ENCODE measurements at regions not wholly inside any gene's neighbourhood (a gene's known extent, or its start where the extent isn't known, plus 50 kb on each side); places are given as distances from the start of the nearest gene placed in this dataset.
A peak's percentile ranks its signal among the peaks of the same experiment; 100 is the strongest.

DNA sequence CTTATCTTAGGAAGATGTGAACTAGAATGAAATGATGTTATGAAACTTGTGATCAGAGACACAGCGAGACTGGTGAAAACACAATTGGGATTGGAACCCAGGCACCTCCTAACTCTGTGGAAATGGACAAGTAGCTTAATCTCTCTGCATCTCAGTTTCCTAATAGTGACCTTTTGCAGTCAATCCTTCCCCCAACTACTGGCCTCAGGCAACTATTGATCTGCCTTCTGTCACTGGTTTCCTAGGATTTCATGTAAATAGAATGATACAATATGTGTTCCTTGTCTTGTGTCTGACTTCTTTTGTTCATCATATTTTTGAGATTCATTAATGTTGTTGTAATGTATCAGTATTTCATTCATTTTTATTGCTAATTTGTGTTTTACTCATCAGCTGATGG, 341.7 kb downstream of the REEP3 start:
- TF ChIP-seq, protein P1, sequence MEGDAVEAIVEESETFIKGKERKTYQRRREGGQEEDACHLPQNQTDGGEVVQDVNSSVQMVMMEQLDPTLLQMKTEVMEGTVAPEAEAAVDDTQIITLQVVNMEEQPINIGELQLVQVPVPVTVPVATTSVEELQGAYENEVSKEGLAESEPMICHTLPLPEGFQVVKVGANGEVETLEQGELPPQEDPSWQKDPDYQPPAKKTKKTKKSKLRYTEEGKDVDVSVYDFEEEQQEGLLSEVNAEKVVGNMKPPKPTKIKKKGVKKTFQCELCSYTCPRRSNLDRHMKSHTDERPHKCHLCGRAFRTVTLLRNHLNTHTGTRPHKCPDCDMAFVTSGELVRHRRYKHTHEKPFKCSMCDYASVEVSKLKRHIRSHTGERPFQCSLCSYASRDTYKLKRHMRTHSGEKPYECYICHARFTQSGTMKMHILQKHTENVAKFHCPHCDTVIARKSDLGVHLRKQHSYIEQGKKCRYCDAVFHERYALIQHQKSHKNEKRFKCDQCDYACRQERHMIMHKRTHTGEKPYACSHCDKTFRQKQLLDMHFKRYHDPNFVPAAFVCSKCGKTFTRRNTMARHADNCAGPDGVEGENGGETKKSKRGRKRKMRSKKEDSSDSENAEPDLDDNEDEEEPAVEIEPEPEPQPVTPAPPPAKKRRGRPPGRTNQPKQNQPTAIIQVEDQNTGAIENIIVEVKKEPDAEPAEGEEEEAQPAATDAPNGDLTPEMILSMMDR (IDR thresholded peaks at IDR 0.05; ENCODE audit: insufficient read depth, missing control alignments): no peak
- FAIRE-seq (no peak), DNase-seq (ENCODE audit: insufficient read length, low spot score) (no peak)

DNA sequence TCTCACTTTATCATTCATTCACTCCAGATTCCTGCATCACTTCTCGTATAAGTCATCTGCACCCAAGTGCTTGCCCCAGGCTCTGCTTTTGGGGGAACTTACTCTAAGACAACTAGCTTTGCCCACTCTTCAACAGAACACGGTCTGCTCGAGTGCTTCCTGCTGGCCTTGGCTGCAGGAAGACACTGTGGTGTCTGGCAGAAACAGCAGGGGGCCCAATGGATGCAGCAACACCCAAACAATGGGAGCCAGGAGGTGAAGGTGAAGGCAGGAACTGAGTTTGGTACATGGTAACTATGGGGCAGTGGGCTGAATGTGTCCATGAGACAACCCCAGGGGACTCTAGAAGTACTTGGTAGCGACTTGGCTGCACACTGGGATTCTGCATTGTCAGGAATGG, 344.0 kb downstream of the REEP3 start:
- FAIRE-seq: no peak
- TF ChIP-seq, protein P1 (IDR thresholded peaks at IDR 0.05; ENCODE audit: insufficient read depth, missing control alignments): no peak
- DNase-seq (ENCODE audit: insufficient read length, low spot score): no peak

DNA sequence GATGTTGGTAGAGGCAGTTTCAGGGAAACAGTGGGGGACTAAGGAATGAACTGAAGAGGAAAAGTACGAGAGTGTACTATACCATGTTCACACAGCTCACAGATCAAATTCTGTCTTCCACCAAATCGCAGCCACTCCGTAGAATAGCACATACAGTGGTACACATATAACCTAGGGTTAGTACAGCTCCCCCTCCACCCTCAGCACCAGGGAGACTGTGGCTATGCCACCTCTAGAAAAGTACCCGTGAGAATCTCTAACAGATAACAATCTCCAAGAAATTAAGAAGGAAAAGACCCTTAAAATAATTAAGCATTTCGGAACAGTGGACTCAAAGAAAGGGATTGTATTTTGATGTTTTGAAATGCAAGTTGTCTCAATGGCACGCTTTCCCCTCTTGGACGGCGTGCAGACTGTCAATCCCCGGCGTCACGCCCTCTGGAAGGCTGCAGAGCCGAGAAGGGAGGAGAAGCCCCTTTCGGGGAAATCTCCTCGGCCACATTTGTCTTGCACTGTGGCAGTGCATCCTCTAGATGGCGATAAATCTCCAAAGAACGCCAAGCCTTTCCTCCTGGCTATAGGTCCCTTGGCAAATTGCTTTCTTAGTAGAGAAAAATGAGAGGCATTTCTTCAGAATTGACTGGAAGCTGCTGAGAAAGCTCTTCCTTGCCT, 345.0 kb downstream of the REEP3 start:
- DNase-seq (ENCODE audit: insufficient read length, low spot score) (peak; percentile 27), FAIRE-seq (no peak)
- TF ChIP-seq, protein P1 (IDR thresholded peaks at IDR 0.05; ENCODE audit: insufficient read depth, missing control alignments): peak; percentile 78

DNA sequence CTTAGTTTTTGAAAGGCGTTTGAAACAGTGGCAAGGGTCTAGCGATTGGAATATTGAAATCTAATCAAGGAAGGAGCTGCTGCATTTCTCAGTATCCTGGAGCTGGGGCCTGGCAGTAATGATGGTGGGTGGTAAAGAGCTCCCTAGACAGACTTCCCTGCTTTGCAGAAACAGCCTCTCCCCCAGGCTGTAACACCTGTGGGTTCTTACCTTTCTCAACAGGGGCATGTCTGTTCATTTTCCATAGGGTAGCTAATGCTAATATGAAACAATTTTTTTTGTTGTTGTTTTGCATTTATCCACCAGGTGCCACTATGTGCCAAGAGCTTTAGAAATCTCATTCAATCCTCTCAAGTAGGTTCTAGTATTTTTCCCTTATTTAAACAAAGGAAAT, 345.5 kb downstream of the REEP3 start:
- TF ChIP-seq, protein P1 (IDR thresholded peaks at IDR 0.05; ENCODE audit: insufficient read depth, missing control alignments): peak; percentile 25
- FAIRE-seq (no peak), DNase-seq (ENCODE audit: insufficient read length, low spot score) (no peak)

DNA sequence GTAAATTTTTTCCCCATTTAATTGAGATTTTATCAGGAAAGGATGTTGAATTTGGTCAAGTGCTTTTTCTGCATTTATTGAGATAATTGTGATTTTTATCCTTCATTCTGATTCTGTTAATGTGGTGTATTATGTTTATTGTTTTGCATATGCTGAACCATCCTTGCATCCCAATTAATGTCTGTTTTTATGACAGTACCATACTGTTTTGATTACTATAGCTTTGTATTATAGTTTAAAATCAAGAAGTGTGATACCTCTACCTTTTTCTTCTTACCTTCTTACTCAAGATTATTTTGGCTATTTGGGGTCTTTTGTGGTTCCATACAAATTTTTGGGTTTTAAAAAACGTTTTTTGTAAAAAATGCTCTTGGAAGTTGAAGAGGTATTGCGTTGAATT, 357.2 kb downstream of the REEP3 start:
- TF ChIP-seq, protein P1 (IDR thresholded peaks at IDR 0.05; ENCODE audit: insufficient read depth, missing control alignments): no peak
- no peak for DNase-seq (ENCODE audit: insufficient read length, low spot score)
- FAIRE-seq: no peak

DNA sequence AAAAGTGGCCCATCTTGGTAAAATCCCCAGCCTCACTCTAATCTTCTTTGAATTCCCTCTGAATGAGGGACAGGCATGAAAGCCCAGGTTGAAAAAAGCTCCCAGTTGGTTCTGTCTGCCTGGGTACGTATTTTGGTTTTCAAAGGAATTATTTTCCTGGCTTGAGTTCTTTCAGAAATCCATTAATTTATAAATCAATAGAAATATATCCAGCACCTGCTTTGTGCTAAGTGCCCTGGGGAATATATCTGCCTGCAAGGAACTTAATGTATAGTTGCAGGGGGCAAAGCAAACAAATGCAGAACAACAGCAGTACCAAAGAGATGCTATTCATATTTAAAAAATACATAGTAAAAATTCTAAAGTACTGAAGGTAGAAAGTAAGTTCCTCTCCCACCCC, 362.7 kb downstream of the REEP3 start:
- no peak for FAIRE-seq
- TF ChIP-seq, protein P1 (IDR thresholded peaks at IDR 0.05; ENCODE audit: insufficient read depth, missing control alignments): no peak

DNA sequence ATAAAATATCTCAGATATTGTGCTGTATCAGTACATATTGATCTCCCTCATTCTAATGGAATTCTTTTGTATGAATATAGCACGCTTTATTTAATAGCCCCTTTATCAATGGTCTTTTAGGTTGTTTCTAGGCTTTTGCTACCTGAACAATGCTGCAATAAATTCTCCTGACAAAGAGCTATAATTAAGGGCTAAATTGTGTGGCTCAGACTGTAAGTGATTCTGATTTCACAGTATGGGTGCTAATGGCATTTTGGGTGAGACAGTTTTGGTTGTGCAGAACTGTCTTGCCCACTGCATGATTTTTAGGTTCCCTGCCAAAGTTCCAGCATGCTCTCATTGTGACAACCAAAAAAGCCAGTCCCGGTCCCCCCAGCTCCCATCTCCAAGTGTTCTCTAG, 363.2 kb downstream of the REEP3 start:
- DNase-seq (ENCODE audit: insufficient read length, low spot score) (no peak), FAIRE-seq (no peak)
- TF ChIP-seq, protein P1 (IDR thresholded peaks at IDR 0.05; ENCODE audit: insufficient read depth, missing control alignments): no peak

More for the DNA sequence above, 362.7 kb downstream of the REEP3 start:
- DNase-seq (ENCODE audit: insufficient read length, low spot score): no peak

All from D721Med (cell line).